ENCODE measurements at regions not wholly inside any gene's neighbourhood (a gene's known extent, or its start where the extent isn't known, plus 50 kb on each side); places are given as distances from the start of the nearest gene placed in this dataset.

DNA sequence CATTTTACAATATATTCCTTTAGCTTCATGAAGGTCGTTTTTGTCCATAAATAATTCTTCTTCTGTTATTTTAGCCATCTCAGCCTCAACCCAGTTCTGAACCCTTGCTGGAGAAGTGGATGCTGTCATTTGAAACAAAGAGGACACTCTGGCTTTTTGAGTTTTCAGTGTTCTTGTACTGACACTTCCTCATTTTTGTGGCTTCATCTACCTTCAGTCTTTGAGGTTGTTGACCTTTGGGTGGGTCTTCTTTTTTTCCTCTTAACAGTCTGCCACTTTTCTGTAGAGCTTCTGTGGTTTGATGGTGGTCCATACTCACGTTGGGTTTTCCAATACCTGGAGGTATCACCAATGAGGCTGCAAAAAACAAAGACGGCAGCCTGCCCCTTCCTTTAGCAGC lies 650.9 kb downstream of the PDCD6IP start:
- H3K36me3 ChIP-seq (ENCODE audit: control insufficient read depth in 2 of 2, extremely low read depth in 1 of 2, insufficient read depth in 2 of 2, low read length in 2 of 2): no peaks in the 10 kb centered on the region
- H3K9ac ChIP-seq (replicated peaks; ENCODE audit: extremely low read depth, insufficient read depth, low read length): no peak overlapping the region
- no TSS peak for BruUV-seq (replicated peaks)
- H3K4me3 ChIP-seq (replicated peaks in 1 of 3; ENCODE audit: insufficient read depth in 1 of 3, low read depth in 1 of 3, low read length in 3 of 3): no peak overlapping the region
- no peaks in the 10 kb centered on the region for H3K4me1 ChIP-seq (ENCODE audit: control insufficient read depth, extremely low read depth, insufficient read depth, low read length)
- H3K27ac ChIP-seq (ENCODE audit: insufficient read depth, low read depth, low read length): no peak overlapping the region
- no peak overlapping the region for H2AFZ ChIP-seq (ENCODE audit: low read depth, low read length)
- no peak for DNase-seq (ENCODE audit: low read depth, low spot score)
- intact Hi-C loops (cut with micrococcal nuclease): no loop called here
- H3K9me3 ChIP-seq (replicated peaks; ENCODE audit: control insufficient read depth, insufficient read depth, low read length): no peaks in the 10 kb centered on the region
- no peaks in the 10 kb centered on the region for H3K27me3 ChIP-seq (ENCODE audit: control insufficient read depth in 2 of 2, insufficient read depth in 2 of 2, low read length in 2 of 2)
- dilution Hi-C loops (cut with MboI; ENCODE audit: extremely low pct_ligation_motif_present, low sequenced_read_pairs): no loop called here
- no peaks in the 10 kb centered on the region for H4K20me1 ChIP-seq (replicated peaks; ENCODE audit: control insufficient read depth, extremely low read depth, insufficient read depth, low read length)
- H3K79me2 ChIP-seq (ENCODE audit: control insufficient read depth, insufficient read depth, low read length): no peaks in the 10 kb centered on the region
- no peak overlapping the region for H3K4me2 ChIP-seq (ENCODE audit: insufficient read depth, low read length)
- TF ChIP-seq JUN (IDR thresholded peaks at IDR 0.05; ENCODE audit: borderline replicate concordance, insufficient read depth, insufficient read length, low read depth) (no peak), POLR2A (IDR thresholded peaks at IDR 0.05; ENCODE audit: low read depth, low read length) (no peak), FOS (IDR thresholded peaks at IDR 0.05; ENCODE audit: borderline replicate concordance, insufficient read depth, low read length) (no peak), MYC (IDR thresholded peaks at IDR 0.05; ENCODE audit: low read depth, low read length) (no peak), EZH2 (IDR thresholded peaks at IDR 0.05; ENCODE audit: borderline replicate concordance, low read depth, low read length, severe bottlenecking) (no peak), POLR2AphosphoS5 (IDR thresholded peaks at IDR 0.05; ENCODE audit: insufficient read depth, low read depth, low read length) (no peak), GATA2 (IDR thresholded peaks at IDR 0.05; ENCODE audit: insufficient read depth, insufficient read length, low read depth, low read length) (no peak)
- TF ChIP-seq, protein P1, sequence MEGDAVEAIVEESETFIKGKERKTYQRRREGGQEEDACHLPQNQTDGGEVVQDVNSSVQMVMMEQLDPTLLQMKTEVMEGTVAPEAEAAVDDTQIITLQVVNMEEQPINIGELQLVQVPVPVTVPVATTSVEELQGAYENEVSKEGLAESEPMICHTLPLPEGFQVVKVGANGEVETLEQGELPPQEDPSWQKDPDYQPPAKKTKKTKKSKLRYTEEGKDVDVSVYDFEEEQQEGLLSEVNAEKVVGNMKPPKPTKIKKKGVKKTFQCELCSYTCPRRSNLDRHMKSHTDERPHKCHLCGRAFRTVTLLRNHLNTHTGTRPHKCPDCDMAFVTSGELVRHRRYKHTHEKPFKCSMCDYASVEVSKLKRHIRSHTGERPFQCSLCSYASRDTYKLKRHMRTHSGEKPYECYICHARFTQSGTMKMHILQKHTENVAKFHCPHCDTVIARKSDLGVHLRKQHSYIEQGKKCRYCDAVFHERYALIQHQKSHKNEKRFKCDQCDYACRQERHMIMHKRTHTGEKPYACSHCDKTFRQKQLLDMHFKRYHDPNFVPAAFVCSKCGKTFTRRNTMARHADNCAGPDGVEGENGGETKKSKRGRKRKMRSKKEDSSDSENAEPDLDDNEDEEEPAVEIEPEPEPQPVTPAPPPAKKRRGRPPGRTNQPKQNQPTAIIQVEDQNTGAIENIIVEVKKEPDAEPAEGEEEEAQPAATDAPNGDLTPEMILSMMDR (IDR thresholded peaks at IDR 0.05; ENCODE audit: extremely low read depth in 1 of 2, insufficient read depth in 1 of 2, low read depth in 1 of 2, low read length in 2 of 2): no peak
- TF ChIP-seq, protein P2, sequence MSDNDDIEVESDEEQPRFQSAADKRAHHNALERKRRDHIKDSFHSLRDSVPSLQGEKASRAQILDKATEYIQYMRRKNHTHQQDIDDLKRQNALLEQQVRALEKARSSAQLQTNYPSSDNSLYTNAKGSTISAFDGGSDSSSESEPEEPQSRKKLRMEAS (IDR thresholded peaks at IDR 0.05; ENCODE audit: insufficient read depth, insufficient read length): no peak
- ChIA-PET POLR2A (no interaction called here), CTCF (no interaction called here)
- H3K9me1 ChIP-seq (replicated peaks; ENCODE audit: control insufficient read depth, extremely low read depth, insufficient read depth, low read length): no peaks in the 10 kb centered on the region
- FAIRE-seq: no peak

All from endothelial cell of umbilical vein (primary cell).